ENCODE measurements at regions not wholly inside any gene's neighbourhood (a gene's known extent, or its start where the extent isn't known, plus 50 kb on each side); places are given as distances from the start of the nearest gene placed in this dataset.

DNA sequence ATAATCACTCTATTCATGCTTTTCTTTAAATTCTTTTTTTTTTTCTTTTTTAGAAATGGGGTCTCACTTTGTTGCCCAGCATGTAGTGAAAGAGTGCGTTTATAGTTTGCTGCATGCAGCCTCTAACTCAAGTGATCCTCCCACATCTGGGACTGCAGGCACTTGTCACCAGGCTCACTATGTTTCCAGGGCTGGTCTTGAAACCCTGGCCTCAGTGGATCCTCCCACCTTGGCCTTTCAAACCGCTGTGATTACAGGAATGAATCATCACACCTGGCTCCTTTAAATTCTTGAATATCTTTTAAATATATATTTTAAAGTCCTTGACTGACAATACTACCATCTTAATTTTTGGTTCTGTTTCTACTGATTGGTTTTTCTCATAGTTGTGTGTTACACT lies 591.6 kb upstream of the KCND2 start:
- TF ChIP-seq, protein P1, sequence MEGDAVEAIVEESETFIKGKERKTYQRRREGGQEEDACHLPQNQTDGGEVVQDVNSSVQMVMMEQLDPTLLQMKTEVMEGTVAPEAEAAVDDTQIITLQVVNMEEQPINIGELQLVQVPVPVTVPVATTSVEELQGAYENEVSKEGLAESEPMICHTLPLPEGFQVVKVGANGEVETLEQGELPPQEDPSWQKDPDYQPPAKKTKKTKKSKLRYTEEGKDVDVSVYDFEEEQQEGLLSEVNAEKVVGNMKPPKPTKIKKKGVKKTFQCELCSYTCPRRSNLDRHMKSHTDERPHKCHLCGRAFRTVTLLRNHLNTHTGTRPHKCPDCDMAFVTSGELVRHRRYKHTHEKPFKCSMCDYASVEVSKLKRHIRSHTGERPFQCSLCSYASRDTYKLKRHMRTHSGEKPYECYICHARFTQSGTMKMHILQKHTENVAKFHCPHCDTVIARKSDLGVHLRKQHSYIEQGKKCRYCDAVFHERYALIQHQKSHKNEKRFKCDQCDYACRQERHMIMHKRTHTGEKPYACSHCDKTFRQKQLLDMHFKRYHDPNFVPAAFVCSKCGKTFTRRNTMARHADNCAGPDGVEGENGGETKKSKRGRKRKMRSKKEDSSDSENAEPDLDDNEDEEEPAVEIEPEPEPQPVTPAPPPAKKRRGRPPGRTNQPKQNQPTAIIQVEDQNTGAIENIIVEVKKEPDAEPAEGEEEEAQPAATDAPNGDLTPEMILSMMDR (IDR thresholded peaks at IDR 0.05; ENCODE audit: low read depth, low read length): no peak
- no peak for DNase-seq (ENCODE audit: low read depth in 2 of 2)
- no peak overlapping the region for H3K4me3 ChIP-seq (replicated peaks in 1 of 2; ENCODE audit: low read depth in 2 of 2, low read length in 2 of 2)

DNA sequence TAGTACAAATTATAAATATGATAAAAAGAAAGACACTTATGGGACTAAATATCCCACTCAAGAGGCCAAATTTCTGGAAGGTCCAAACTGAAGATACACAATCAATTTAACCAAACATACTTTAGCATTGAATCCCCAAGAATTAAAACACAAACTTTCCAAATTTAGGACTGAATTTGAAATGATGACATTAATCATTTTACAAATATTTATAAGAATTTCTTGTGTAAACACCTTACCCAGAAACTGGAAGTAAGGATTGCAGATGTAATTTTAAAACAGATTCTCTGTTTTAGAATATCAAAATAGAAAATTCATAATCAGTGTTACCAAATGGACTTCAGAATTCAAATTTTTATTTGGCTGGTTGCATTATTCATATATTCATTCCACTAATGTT lies 588.2 kb upstream of the KCND2 start:
- H3K4me3 ChIP-seq (replicated peaks in 1 of 2; ENCODE audit: low read depth in 2 of 2, low read length in 2 of 2): no peak overlapping the region
- DNase-seq (ENCODE audit: low read depth in 2 of 2): peak in 1 of 2 donors; percentile 19
- TF ChIP-seq, protein P1 (IDR thresholded peaks at IDR 0.05; ENCODE audit: low read depth, low read length): no peak

DNA sequence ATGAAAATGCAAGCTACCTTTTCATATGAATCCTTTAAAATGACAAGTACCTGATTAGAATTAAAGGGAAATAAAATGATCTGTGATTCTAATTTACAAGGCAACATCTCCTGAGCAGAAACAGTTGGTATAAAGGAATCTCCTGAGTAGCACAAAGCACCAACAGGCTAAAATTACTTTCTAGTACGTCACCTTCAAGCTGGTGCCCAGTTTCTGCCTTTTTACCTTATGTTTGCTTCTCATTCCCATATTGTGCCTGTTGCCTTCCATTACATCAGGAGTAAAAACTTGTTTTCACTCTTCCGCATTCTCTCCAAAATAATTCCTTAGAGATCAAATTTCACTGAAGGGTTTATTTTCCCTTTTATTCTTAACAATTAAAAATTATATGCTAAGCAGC lies 587.1 kb upstream of the KCND2 start:
- no peak overlapping the region for H3K4me3 ChIP-seq (replicated peaks in 1 of 2; ENCODE audit: low read depth in 2 of 2, low read length in 2 of 2)
- DNase-seq (ENCODE audit: low read depth in 2 of 2): no peak
- TF ChIP-seq, protein P1 (IDR thresholded peaks at IDR 0.05; ENCODE audit: low read depth, low read length): no peak

DNA sequence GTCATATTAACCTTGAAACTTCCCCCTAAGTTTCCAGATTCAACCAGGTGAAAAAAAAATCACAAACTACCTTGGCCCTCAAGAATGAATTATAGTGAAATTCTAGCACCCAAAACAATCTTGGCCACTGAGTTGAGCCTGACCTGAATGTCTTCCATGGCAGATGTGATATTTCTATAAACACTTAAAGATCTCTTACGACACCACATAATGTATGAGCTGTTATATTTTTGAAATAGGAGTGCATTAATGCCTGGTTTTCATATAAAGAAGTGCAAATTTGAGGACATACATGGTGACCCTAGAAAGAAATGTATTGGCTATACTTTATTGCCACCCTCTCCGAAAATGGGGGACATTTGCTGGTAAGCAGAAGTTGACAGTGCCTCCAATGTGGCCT lies 584.1 kb upstream of the KCND2 start:
- DNase-seq (ENCODE audit: low read depth in 2 of 2): no peak
- no peak overlapping the region for H3K4me3 ChIP-seq (replicated peaks in 1 of 2; ENCODE audit: low read depth in 2 of 2, low read length in 2 of 2)
- TF ChIP-seq, protein P1 (IDR thresholded peaks at IDR 0.05; ENCODE audit: low read depth, low read length): no peak

DNA sequence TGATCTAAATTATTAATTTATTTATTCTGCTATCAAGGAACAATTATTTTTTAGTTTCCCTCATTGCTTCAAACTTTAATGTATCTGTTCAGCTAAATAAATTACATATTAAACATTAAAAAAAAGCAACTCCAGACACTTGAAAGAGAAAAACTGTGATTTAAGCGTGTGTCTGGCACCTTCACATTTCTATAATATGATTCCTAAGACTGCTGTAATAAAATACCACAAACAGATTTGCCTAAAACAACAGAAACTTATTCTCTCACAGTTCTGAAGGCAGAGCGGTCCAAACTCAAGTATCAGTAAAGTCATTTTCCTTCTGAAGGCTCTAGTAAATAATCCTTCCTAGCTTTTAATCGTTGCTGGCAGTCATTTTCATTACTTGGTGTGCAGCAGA lies 580.4 kb upstream of the KCND2 start:
- no peak for DNase-seq (ENCODE audit: low read depth in 2 of 2)
- no peak overlapping the region for H3K4me3 ChIP-seq (replicated peaks in 1 of 2; ENCODE audit: low read depth in 2 of 2, low read length in 2 of 2)
- TF ChIP-seq, protein P1 (IDR thresholded peaks at IDR 0.05; ENCODE audit: low read depth, low read length): no peak

DNA sequence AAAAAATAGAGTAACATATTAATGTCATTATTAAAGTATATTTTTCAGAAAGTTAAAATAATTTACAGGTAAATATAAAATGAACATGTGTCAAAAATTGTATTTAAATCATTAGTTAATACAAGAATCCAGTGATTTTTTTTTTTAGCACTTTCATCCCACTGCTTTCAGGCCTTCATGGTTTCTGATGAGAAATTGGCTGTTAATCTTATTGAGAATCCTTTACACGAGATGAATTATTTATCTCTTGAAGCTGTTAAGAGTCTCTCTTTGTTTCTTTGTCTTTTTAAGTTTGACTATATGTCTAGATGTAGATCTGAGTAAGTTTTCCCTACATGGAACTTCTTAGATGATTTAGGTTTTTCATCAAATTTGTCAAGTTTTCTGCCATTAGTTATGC lies 578.5 kb upstream of the KCND2 start:
- no peak overlapping the region for H3K4me3 ChIP-seq (replicated peaks in 1 of 2; ENCODE audit: low read depth in 2 of 2, low read length in 2 of 2)
- TF ChIP-seq, protein P1 (IDR thresholded peaks at IDR 0.05; ENCODE audit: low read depth, low read length): no peak
- no peak for DNase-seq (ENCODE audit: low read depth in 2 of 2)

DNA sequence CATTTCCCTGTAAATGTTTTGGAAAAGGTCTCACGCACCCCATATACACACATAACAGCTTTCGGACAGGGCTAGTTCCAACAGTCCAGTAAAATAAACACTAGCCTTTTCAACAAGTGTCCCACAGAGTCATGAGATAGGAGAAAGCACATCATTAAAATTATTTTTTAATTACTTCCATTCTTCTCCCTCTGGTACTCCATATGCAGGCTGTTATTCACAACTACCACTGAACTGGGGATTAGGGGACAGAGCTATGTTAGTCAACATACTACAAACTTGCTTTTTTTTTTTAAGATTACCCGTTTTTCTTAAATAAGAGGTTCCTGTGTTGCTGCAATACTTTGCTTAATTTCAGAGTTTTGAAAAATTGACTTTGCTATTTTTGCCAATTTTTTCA lies 576.6 kb upstream of the KCND2 start:
- no peak overlapping the region for H3K4me3 ChIP-seq (replicated peaks in 1 of 2; ENCODE audit: low read depth in 2 of 2, low read length in 2 of 2)
- no peak for DNase-seq (ENCODE audit: low read depth in 2 of 2)
- TF ChIP-seq, protein P1 (IDR thresholded peaks at IDR 0.05; ENCODE audit: low read depth, low read length): no peak
